ENCODE measurements at regions not wholly inside any gene's neighbourhood (a gene's known extent, or its start where the extent isn't known, plus 50 kb on each side); places are given as distances from the start of the nearest gene placed in this dataset.

GRCh38 chr4:188876881-188877280 lies 737.6 kb downstream of the TRIML1 start:
- no peak overlapping the region for H3K4me2 ChIP-seq
- no peak for TF ChIP-seq KDM1A (IDR thresholded peaks at IDR 0.05; ENCODE audit: low read depth)
- TF ChIP-seq HMGXB4 (CRISPR knock-in tag; IDR thresholded peaks at IDR 0.05; ENCODE audit: borderline replicate concordance): no peak
- no peak for TF ChIP-seq CBX8 (IDR thresholded peaks at IDR 0.05)
- TF ChIP-seq HOXB13 (CRISPR knock-in tag; IDR thresholded peaks at IDR 0.05; ENCODE audit: low read depth): no peak
- no peak for TF ChIP-seq SREBF2 (IDR thresholded peaks at IDR 0.05)
- no peak for TF ChIP-seq KDM5A (IDR thresholded peaks at IDR 0.05)
- TF ChIP-seq ZNF302 (CRISPR knock-in tag; IDR thresholded peaks at IDR 0.05): no peak
- no peak overlapping the region for H3K27ac ChIP-seq
- ATAC-seq (no peak), DNase-seq (ENCODE audit: low read depth in 1 of 2, low spot score in 1 of 2) (no peak), FAIRE-seq (no peak)
- H3K9me3 ChIP-seq: no peaks in the 10 kb centered on the region
- POLR2A ChIA-PET: no interaction called here
- 83% methylated on average over 3 of the region's 3 CpGs for WGBS (ENCODE audit: missing lambda C conversion rate)
- no peaks in the 10 kb centered on the region for H3K4me1 ChIP-seq
- CTCF ChIA-PET: no interaction called here
- H3K4me3 ChIP-seq: no peak overlapping the region

- ATAC-seq: no peak
- Histone ChIP-seq H3K27ac (no peak overlapping the region), H3K4me2 (no peak overlapping the region), H3K4me3 (no peak overlapping the region), H3K9me3 (no peaks in the 10 kb centered on the region), H3K4me1 (no peaks in the 10 kb centered on the region)
- POLR2A ChIA-PET: no interaction called here
- TF ChIP-seq BCL3 (IDR thresholded peaks at IDR 0.05) (no peak), CHD2 (IDR thresholded peaks at IDR 0.05; ENCODE audit: low read length, partially characterized antibody) (no peak), CBX2 (IDR thresholded peaks at IDR 0.05; ENCODE audit: borderline replicate concordance, low read depth) (no peak), RAD21 (conservative IDR thresholded peaks at IDR 0.05 in 1 of 2, IDR thresholded peaks at IDR 0.05 in 1 of 2) (no peak), KDM1A (IDR thresholded peaks at IDR 0.05; ENCODE audit: low read depth) (no peak), RARB (CRISPR knock-in tag; IDR thresholded peaks at IDR 0.05) (no peak), BHLHE40 (IDR thresholded peaks at IDR 0.05; ENCODE audit: low read depth, low read length) (no peak), HES2 (IDR thresholded peaks at IDR 0.05) (no peak), HMGXB4 (CRISPR knock-in tag; IDR thresholded peaks at IDR 0.05; ENCODE audit: borderline replicate concordance) (no peak), PBX3 (IDR thresholded peaks at IDR 0.05) (no peak), HOXA7 (CRISPR knock-in tag; IDR thresholded peaks at IDR 0.05) (no peak), CHD4 (IDR thresholded peaks at IDR 0.05; ENCODE audit: borderline replicate concordance) (no peak), ZNF302 (CRISPR knock-in tag; IDR thresholded peaks at IDR 0.05) (no peak), JUNB (IDR thresholded peaks at IDR 0.05) (no peak), PHF8 (IDR thresholded peaks at IDR 0.05; ENCODE audit: borderline replicate concordance, low read depth) (no peak), HOXB13 (CRISPR knock-in tag; IDR thresholded peaks at IDR 0.05; ENCODE audit: low read depth) (no peak)
- 71% methylated on average over 2 of the region's 2 CpGs for WGBS (ENCODE audit: missing lambda C conversion rate)
- DNase-seq (ENCODE audit: low read depth in 1 of 2, low spot score in 1 of 2): no peak
- CTCF ChIA-PET: no interaction called here
- no peak for FAIRE-seq
Observed at GRCh38 chr4:188879598-188879997, 740.4 kb downstream of the TRIML1 start.

Measured in A549 (cell line).